ENCODE measurements at regions not wholly inside any gene's neighbourhood (a gene's known extent, or its start where the extent isn't known, plus 50 kb on each side); places are given as distances from the start of the nearest gene placed in this dataset.
"Not testable (repeated sequence)": the region's sequence is repeated elsewhere in the genome, so short reads cannot be mapped to it uniquely, and the experiment has no call there.

DNA sequence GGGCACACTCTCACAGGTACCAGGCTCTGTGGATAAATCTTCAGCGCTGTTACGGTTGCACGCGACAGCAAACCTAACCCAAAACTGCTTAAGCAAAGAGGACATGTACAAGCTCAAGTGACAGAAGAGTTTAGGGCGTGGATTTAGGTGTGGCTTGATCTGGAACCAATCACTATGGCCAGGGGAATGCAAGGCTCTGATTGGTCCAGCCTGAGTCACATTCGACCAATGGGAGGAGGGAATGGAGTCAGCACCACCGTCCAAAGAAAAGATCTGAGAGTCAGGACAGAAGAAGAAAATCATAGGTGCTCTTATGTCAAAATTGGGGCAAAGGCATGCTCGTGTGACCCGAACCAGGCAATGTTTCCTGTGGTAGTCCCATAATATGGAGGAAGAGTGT lies 139.0 kb downstream of the TRIM43 start:
- ATAC-seq, result no peak
- no peaks in the 10 kb centered on the region for H3K4me1 Mint-ChIP-seq

DNA sequence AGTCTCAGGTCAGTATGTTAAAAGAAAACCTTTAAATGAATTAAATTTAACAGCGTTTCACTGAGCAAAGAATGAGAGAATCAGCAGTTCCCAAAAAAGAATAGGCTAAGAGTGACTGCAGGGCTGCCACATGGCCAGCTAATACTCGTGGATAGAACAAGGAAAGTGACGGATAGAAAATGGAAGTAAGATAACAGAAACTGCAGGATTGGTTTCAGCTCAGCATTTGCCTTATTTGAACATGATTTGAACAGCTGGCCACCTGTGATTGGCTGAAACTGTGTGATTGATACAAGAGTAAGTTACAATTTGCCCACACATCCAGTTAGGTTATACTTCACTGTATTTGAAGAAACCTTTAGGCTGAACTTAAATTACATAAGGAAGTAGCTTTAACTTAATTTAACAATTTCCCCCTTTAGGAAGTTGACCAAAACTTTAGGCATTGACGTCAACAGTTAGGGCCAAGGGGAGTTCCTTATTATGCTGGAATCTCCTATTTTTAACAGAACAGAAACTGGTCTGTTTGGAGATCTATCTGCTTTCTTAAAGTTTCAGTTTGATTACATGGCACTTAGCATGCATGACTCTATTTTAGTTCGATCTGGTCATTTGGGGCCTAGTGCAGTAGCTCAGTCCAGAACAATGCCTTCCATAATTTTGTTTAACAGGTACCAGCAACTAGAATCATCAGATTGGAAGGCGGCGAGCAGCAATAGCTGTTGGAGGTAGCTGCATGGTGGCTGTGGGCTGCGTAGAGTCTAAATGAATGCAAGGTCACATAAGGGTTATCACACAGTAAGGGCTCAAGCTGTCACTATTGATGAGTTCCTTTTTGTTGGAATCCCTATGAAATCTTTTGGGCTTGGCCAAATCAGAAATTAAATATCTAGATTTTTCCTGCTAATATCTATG lies 143.4 kb downstream of the TRIM43 start:
- no peak overlapping the region for H3K27ac Mint-ChIP-seq
- no peaks in the 10 kb centered on the region for H3K9me3 Mint-ChIP-seq (ENCODE audit: low read depth)
- no peak overlapping the region for H3K4me3 Mint-ChIP-seq
- DNase-seq (no peak), ATAC-seq (no peak)
- POLR2A ChIA-PET, result no interaction called here
- CTCF ChIA-PET, result no interaction called here
- intact Hi-C loops (cut with DNase I, micrococcal nuclease), result no loop called here
- H3K4me1 Mint-ChIP-seq, result no peaks in the 10 kb centered on the region
- no peaks in the 10 kb centered on the region for H3K36me3 Mint-ChIP-seq (ENCODE audit: low read depth)
- H3K27me3 Mint-ChIP-seq, result peaks cover 13% of the 10 kb centered on the region

More for the DNA sequence above, 139.0 kb downstream of the TRIM43 start:
- POLR2A ChIA-PET, result no interaction called here
- no peak for DNase-seq
- no peaks in the 10 kb centered on the region for H3K36me3 Mint-ChIP-seq (ENCODE audit: low read depth)
- H3K27me3 Mint-ChIP-seq, result peaks cover 9% of the 10 kb centered on the region
- no peaks in the 10 kb centered on the region for H3K9me3 Mint-ChIP-seq (ENCODE audit: low read depth)
- intact Hi-C loops (cut with DNase I, micrococcal nuclease), result no loop called here
- H3K4me3 Mint-ChIP-seq, result no peak overlapping the region
- no peak overlapping the region for H3K27ac Mint-ChIP-seq
- CTCF ChIA-PET, result interaction anchor here (1.0 kb wide), 1 partner anchor 315 kb away, joined by 3 read pairs; no protein-coding TSS in a partner anchor

DNA sequence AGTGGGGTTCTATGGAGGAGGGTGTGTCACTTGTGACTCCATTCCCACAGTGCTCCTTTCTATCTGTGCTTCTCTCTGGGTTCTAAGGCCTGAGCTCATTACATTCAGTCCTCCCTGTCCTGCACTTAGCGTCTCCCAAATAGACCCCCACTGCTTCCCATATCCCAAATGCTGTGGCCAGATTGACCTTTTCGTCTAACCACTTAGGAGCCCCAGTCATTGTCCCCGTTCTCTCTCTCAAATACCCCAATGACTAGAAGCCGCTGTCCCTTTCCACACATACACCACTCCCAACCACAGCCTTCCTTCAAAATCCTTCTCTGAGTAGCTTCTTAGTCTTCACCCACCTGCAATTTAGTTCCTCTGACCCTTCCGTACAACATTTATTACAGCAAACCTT lies 146.5 kb downstream of the TRIM43 start:
- H3K4me3 Mint-ChIP-seq, result no peak overlapping the region
- POLR2A ChIA-PET, result no interaction called here
- H3K9me3 Mint-ChIP-seq (ENCODE audit: low read depth), result no peaks in the 10 kb centered on the region
- DNase-seq (no peak), ATAC-seq (no peak)
- H3K4me1 Mint-ChIP-seq, result no peaks in the 10 kb centered on the region
- intact Hi-C loops (cut with DNase I, micrococcal nuclease), result no loop called here
- no peak overlapping the region for H3K27ac Mint-ChIP-seq
- CTCF ChIA-PET, result no interaction called here
- peaks cover 20% of the 10 kb centered on the region for H3K27me3 Mint-ChIP-seq
- no peaks in the 10 kb centered on the region for H3K36me3 Mint-ChIP-seq (ENCODE audit: low read depth)

DNA sequence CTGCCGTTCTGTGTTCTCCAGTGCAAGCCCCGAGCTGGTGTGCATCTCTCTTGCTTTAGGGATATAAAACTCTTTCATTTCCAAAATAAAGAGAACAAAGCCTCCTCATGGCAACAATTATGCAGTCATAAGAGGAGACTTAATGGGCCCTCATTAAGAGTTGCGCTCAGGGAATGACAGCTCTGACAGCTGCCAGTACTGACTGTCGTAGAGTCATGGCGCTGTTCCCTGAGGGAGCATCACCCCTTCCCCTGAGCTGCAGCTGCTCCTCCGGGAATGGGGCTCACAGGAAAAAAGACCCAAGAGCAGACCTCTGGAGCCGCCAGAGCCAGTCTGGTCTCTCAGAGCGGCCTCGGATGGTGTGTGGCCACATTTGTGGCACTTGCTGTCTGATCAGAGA lies 160.3 kb downstream of the TRIM43 start:
- H3K4me3 Mint-ChIP-seq; DNase-seq; intact Hi-C loops (cut with DNase I, micrococcal nuclease); CTCF ChIA-PET; H3K27ac Mint-ChIP-seq; H3K9me3 Mint-ChIP-seq (ENCODE audit: low read depth); H3K36me3 Mint-ChIP-seq (ENCODE audit: low read depth); H3K4me1 Mint-ChIP-seq; ATAC-seq; POLR2A ChIA-PET; H3K27me3 Mint-ChIP-seq: not testable (repeated sequence)

DNA sequence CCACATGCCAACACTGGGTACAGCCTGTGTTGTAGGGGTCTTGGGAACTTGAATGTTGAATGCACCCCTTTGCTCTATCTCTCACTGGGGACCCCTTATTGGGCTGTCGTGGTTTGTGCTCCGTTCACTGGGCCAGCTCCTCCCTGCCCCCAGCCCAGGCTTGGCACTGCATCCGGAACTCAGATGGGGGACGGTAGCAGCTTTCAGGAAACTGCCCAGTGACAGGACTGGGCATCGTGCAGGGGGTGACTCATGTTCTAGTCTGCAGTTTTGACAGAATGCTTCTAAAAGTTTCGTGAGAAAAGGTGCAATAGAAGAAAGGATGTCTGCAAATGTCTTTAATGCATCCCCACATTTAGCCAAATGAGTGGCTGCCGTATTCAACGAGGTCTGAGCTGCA lies 162.0 kb downstream of the TRIM43 start:
- H3K9me3 Mint-ChIP-seq (ENCODE audit: low read depth); ATAC-seq; CTCF ChIA-PET; H3K27ac Mint-ChIP-seq; DNase-seq; H3K4me1 Mint-ChIP-seq; intact Hi-C loops (cut with DNase I, micrococcal nuclease); H3K36me3 Mint-ChIP-seq (ENCODE audit: low read depth); POLR2A ChIA-PET; H3K4me3 Mint-ChIP-seq; H3K27me3 Mint-ChIP-seq: not testable (repeated sequence)

DNA sequence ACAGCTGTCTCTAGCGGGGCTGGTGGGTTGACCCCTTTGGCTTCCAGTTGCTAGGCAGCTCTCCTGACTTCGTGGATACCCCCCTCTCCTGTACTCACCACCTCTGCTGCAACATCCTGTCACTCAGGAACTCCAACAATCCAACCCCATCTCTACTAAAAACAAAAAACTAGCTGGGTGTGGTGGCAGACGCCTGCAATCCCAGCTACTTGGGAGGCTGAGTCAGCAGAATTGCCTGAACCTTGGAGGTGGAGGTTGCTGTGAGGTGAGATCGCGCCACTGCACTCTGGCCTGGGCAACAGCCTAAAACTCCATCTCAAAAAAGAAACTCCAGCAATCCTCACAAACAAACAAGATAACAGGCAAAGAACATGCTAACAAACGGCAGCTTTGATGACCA lies 162.4 kb downstream of the TRIM43 start:
- intact Hi-C loops (cut with DNase I, micrococcal nuclease); H3K27ac Mint-ChIP-seq; ATAC-seq; CTCF ChIA-PET; H3K36me3 Mint-ChIP-seq (ENCODE audit: low read depth); POLR2A ChIA-PET; H3K27me3 Mint-ChIP-seq; H3K4me1 Mint-ChIP-seq; DNase-seq; H3K9me3 Mint-ChIP-seq (ENCODE audit: low read depth); H3K4me3 Mint-ChIP-seq: not testable (repeated sequence)

DNA sequence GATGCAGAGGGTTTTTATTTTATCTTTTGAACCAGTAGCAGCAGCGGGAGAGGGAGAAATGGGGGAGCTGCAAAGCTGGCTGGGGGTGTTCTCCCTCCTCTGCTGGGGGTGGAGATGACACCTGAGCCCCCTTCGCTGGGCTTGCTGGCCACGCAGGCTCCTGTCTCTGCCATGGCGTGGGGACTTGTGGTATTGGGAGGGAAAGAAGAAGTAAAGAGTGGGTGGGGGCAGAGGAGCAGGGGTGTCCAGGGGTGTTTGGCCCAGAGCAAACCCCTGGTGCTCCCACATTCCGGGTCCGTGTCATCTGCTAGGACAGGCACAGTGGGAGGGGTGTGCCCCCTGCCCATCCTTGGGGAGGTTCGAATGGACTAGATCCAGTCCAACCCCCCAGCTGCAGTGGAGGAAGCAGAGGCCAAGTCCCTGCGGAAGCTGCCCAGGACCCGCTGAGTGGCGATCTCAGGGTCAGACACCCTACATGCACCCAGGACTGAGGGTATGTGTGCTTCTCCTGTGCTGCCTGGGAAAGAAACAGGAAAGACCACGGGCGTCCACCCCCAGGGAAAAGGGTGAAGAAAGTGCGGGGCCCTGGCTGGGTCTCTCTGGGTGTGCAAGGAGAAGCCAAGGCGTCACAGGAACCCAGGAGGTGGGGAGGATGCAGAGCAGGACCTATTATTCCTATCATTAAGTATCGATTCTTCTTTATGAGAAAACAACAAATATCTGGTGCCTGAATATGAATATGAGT lies 163.2 kb downstream of the TRIM43 start:
- CTCF ChIA-PET; H3K36me3 Mint-ChIP-seq (ENCODE audit: low read depth); H3K27ac Mint-ChIP-seq; ATAC-seq; H3K4me3 Mint-ChIP-seq; H3K4me1 Mint-ChIP-seq; POLR2A ChIA-PET; H3K9me3 Mint-ChIP-seq (ENCODE audit: low read depth); H3K27me3 Mint-ChIP-seq; intact Hi-C loops (cut with DNase I, micrococcal nuclease); DNase-seq: not testable (repeated sequence)

DNA sequence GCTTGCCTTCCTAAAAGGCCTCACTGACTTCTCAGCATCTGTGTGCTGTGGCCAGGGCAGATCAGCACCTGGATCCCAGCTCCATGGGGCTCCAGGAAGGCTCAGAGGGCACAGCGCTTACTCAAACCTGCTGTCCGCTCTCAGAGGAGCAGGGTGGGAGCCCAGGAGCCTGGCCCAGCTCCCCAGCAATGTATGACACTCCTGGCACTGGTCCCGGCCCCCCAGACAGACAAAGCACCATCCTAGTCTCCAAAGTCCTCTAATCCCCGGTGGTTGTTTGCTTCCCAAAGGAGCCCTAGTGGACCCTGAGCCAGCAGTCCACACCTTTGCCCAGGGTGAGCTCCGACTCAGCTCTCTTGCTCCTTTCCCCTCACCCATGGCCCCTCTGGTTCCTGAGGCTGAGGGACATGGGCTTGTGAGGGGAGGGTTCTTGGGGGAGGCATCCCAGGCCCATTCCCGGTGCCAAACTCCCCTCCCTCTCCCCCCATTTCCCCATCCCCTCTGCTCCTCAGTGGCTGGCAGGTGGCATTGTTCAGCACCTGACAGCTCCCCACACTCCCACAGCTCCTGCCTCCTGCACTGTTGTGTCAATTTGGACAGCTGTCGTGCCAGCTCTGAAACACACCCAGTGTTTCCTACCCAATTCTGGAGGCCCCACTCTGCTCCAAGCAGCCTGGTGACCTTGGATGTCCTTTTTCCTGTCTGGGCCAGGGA lies 164.3 kb downstream of the TRIM43 start:
- H3K4me3 Mint-ChIP-seq; H3K9me3 Mint-ChIP-seq (ENCODE audit: low read depth); H3K36me3 Mint-ChIP-seq (ENCODE audit: low read depth); H3K27ac Mint-ChIP-seq; DNase-seq; CTCF ChIA-PET; H3K27me3 Mint-ChIP-seq; POLR2A ChIA-PET; ATAC-seq; H3K4me1 Mint-ChIP-seq; intact Hi-C loops (cut with DNase I, micrococcal nuclease): not testable (repeated sequence)

DNA sequence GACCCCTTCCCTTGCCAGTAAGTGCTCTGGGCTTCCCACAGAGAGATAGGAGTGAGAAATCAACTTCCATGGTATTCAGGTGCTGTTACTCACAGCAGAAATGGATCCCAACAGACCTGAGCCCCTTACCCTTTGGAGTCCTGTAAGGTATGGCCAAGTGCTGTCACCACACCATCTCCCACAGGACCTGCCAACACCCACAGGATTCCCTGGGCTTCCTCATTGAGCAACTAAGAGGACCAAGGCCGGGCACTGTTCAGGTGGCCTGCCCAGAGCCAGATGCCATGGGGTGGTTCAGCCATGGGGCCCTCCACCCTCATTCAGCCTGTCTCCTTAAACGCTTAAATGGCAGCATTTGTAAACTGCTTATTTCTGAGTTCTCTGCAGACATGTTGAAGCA lies 166.2 kb downstream of the TRIM43 start:
- ATAC-seq, result no peak
- Mint-ChIP-seq H3K4me3 (no peak overlapping the region), H3K27me3 (no peaks in the 10 kb centered on the region), H3K4me1 (no peaks in the 10 kb centered on the region), H3K27ac (no peak overlapping the region), H3K9me3 (ENCODE audit: low read depth) (no peaks in the 10 kb centered on the region), H3K36me3 (ENCODE audit: low read depth) (no peaks in the 10 kb centered on the region)
- ChIA-PET CTCF (no interaction called here), POLR2A (no interaction called here)
- DNase-seq, result no peak
- intact Hi-C loops (cut with DNase I, micrococcal nuclease), result no loop called here

DNA sequence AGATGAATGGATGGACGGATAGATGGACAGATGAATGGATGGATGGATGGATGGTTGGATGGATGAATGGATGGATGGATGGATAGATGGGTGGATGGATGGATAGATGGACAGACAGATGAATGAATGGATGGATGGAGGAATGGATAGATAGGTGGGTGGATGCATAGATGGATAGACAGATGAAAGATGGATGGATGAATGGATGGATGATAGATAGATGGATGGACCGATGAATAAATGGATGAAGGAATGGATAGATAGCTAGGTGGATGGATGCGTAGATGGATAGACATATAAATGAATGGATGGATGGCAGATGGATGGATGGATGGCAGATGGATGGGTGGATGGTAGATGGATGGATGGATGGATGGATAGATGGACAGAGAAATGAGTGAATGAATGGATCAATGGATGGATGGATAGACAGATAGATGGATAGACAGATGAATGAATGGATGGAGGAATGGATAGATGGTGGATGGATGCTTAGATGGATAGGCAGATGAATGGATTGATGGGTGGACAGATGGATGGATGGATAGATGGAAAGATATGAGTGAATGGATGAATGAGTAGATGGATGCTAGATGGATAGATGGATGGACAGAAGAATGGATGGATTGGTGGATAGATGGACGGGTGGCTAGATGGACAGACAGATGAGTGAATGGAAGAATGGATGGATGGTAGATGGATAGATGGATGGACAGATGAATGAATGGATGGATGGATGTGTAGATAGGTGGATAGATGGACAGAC lies 167.9 kb downstream of the TRIM43 start:
- CTCF ChIA-PET, result no interaction called here

DNA sequence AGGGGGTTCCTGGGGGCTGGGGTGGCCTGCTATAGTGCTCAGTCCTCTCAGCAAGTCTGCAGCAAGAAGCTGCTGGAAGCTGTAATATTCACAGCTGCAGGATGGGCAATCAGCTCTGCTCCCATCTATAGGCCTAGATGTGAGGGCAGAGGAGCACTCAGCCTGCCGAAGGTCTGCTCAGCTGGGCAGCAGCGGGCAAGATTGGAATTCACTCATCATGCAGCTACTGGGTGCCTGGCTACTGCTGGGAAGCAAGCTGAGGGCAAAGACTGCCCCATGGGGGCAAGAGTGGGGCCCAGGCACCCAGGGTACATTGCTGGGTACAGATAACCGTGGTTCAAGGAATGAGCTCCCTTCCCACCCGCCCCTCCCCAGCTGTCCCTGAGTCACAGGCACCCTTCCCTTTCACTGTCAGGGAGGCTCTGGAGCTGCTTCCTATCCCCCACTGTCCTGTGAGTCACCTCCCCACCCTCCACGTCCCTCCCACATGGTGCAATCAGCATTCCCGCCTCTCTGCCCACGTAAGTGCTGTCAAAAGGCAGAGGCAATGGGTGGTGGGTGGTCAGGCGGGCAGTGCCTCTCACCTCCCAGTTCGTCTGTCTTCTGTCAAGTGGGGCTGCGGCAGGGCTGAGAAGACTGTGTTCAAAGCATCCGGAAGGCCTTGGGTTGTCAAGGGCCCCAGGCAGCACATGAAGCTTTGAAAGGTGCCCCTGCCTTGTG lies 169.2 kb downstream of the TRIM43 start:
- H3K36me3 Mint-ChIP-seq (ENCODE audit: low read depth), result no peaks in the 10 kb centered on the region
- CTCF ChIA-PET, result no interaction called here
- no peak for DNase-seq
- H3K9me3 Mint-ChIP-seq (ENCODE audit: low read depth), result no peaks in the 10 kb centered on the region
- H3K4me3 Mint-ChIP-seq, result no peak overlapping the region
- H3K27ac Mint-ChIP-seq, result no peak overlapping the region
- POLR2A ChIA-PET, result no interaction called here
- intact Hi-C loops (cut with DNase I, micrococcal nuclease), result loop anchor here in 1 of 2 experiments (10.0 kb wide), 1 partner anchor 304 kb away; no protein-coding TSS in a partner anchor
- H3K4me1 Mint-ChIP-seq, result no peaks in the 10 kb centered on the region
- no peak for ATAC-seq
- H3K27me3 Mint-ChIP-seq, result no peaks in the 10 kb centered on the region

More for the DNA sequence above, 167.9 kb downstream of the TRIM43 start:
- no peaks in the 10 kb centered on the region for H3K9me3 Mint-ChIP-seq (ENCODE audit: low read depth)
- H3K36me3 Mint-ChIP-seq (ENCODE audit: low read depth), result no peaks in the 10 kb centered on the region
- intact Hi-C loops (cut with DNase I, micrococcal nuclease), result loop anchor here in 1 of 2 experiments (10.0 kb wide), 1 partner anchor 305 kb away; no protein-coding TSS in a partner anchor
- H3K27ac Mint-ChIP-seq, result no peak overlapping the region
- H3K4me3 Mint-ChIP-seq, result no peak overlapping the region
- POLR2A ChIA-PET, result no interaction called here
- DNase-seq, result no peak
- H3K27me3 Mint-ChIP-seq, result no peaks in the 10 kb centered on the region
- ATAC-seq, result no peak
- H3K4me1 Mint-ChIP-seq, result no peaks in the 10 kb centered on the region

Measured in activated CD4-positive, alpha-beta T cell treated with anti-CD3 and anti-CD28 coated beads for 36 hours (primary cell).